GM18498 (cell line): ENCODE measurements at regions not wholly inside any gene's neighbourhood (a gene's known extent, or its start where the extent isn't known, plus 50 kb on each side); places are given as distances from the start of the nearest gene placed in this dataset.
"Not testable (repeated sequence)": the region's sequence is repeated elsewhere in the genome, so short reads cannot be mapped to it uniquely, and the experiment has no call there.

Experiments used
- ATAC-seq: cut with Tn5 transposase; IDR thresholded peaks from one replicate; pipeline ENCODE4 v1.9.1; 2021; ENCODE audit warnings: mild to moderate bottlenecking, moderate library complexity; ENCODE audit not compliant: unreplicated experiment

DNA sequence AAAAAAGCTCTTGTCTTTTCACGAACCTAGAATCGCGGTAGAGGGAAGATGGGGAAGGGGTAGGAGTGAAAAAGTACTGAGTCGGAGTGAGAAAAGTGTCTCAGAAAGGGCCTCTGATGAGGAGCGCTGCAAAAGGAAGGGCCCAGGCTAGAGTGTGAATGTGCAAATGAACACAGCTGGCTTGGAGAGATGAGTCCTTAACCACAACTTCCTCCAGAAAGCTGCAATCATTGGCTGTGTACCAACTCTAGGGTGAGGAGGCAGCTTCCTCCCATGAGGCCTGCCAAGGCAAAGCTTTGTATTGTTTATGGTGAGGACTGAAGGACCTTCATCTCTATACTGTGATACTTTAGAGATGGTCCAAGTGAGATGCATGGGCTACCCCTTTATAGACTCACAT, 566.9 kb upstream of the ANO5 start:
- no peak for ATAC-seq

DNA sequence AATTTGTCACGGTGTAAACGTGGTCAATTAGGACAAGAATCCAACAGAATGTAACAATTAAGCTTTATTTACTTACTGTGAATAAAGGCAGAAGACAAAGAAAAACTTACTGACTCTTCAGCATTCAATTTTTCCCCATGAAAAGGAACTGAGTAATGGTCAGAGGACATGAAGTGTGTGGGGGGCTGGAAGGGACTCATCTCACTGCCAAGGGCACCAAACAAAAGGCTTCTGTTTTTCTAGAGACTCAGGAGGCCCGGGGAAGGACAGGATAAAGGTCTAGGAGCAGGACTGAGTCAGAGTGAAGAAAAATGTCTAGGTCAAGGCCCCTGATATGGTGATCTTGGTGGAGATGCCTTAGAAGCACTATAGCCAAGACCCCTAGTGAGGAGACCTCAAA, 564.2 kb upstream of the ANO5 start:
- ATAC-seq, result no peak

DNA sequence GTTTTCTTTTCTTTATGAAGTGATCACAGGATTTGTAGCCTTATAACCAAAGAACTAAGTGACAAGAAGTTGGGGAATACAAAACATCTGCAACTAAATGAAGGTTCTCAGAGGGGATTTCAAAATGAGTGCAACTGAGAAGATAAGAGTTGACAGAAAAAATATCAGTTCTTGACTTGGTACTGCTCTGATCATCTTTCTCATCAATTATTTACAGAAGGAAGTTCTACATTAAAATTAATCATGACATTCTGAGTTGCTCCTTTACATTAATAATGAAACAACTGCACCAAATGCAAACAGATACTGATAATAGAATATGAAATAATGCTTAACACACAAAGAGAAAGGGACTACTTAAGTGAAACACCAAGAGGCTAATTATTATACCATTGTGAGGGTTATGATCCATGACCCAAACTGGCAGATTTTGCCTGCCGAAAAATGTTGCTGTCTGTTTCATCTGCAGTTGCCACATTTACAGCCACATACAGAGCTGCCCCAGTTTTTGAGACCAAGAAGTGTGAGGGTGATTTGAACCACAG, 561.9 kb upstream of the ANO5 start:
- no peak for ATAC-seq

DNA sequence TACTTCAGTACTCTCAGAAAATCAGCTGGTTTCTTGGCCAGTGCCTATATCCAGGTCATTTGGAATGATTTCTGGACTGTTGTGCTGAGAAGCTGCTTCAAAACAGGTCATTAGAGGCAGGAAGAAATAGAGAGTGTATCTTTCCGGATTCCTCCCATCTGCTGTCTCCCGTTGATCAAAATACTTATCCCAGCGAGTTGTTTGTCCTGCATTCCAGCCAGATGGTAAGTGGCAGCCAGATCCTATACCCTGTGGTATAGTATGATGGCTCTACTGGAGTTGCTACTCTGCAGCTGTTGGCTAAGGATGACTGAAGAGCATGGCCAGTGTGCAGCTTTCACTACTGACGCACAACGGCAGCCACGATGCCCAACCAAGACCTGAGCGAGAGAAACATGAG, 560.9 kb upstream of the ANO5 start:
- ATAC-seq, result no peak

DNA sequence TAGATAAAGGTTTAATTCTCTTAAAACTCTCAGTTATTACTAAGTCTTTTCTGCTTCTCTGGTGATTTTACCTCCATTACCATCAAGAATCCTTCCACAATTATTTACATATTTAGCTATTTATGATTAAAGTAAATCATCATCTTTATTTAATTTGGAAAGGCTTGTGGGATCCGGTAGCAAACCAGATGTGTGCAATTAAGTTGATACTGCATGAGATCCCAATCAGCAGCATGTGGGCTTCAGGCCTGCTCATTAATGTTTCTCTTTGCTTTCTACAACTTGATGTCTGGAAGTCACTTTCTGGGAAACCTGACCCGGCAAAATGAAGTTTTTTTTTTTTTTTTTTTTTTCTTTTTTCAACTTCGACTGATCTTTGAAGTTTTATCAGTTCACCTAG, 558.4 kb upstream of the ANO5 start:
- no peak for ATAC-seq

DNA sequence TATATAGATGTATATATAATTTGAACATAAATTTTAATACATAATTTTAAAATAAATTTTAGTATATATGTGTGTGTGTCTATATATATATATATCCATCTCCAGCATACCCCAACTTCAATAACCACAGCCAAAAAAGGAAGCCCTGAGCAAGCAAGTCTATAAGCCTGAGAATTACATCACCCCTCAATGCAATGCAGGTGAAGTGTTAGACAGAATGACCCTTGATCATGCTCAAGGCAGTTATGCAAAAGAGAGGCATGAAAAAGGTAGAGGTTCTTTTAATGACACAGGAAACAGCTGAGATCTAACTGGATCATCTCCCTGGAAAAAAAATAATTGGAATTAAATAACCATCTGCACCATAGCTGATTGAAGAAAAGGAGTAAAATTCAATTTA, 557.9 kb upstream of the ANO5 start:
- ATAC-seq, result no peak

DNA sequence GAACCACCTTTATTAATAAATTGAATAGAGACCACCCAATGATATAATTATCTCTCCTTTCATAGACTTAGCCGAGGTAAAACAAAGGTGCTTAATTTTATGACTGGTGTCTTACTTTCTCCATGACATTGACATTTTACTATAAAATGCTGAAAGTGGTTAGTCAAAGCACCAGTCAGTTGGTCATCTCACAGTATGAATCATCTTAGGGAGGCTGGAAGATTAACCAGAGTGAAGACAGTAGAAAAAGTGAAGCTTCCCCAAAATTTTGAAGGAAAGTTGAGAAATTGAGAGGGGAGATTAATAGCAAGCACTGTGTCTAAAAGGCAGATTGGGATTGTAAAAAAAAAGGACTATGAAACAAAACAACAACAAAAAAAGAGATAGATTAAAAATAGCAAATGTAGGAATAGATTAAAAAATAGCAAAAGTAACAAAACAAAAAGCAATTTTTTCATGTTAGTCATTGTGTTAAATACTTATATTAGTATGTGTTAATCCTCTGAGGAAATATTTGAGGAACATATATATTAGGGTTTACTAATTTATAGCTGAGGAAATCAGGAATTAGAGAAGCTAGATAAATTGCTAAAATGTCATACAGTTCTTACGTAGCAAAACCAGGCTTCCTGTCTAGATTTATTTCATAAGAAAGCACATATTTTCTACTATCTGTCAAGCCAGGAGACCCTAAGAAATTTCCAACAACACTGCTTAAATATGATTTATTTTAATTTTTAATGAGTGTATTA, 557.3 kb upstream of the ANO5 start:
- ATAC-seq, result no peak

DNA sequence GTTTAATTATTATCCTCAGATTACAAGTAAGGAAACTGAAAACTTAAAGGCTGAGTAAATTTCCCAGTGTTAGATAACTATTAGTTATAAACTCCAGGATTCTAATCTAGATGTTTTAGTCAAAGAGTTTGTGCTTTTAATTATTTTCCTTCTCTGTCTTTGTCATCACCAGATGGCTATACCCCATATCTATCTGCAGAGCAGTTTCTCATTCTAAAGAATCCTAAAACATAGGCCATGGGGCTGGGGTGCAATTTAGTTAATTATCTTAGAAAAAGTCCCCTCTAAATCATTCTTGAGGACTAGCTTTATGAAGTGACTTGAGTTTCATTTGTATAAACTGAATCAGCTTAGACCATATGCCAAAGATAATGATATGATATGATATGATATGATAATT, 556.3 kb upstream of the ANO5 start:
- no peak for ATAC-seq

DNA sequence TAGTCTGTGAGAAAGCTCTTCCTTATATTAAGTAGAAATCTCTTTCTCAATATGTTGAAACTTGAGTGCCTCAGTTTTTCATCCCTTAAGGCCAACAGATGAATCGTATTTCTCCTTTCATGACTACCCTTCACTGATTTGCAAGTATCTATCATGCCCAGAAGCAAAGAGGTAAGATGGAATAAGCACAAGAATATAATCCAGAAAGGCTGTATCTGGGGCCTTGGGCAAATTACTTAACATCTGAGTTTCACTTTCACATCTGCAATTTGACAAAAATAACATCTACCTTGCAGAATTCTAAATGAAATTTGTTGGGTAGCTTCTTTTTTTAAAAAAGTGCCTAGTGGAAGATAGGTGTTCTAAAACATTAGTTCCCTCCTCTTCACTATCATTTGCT, 552.4 kb upstream of the ANO5 start:
- peak; percentile 50 for ATAC-seq

DNA sequence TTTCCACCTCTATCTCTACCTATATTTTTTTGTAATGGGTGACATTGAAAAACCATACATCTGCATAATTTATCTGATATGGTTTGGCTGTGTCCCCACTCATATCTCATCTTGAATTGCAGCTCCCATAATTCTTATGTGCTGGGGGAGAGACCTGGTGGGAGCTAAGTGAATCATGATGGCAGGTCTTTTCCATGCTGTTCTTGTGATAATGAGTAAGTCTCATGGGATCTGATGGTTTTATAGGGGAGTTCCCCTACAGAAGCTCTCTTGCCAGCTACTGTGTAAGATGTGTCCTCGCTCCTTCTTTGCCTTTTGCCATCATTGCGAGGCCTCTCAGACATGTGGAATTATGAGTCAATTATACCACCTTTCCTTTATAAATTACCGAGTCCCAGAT, 551.0 kb upstream of the ANO5 start:
- no peak for ATAC-seq

DNA sequence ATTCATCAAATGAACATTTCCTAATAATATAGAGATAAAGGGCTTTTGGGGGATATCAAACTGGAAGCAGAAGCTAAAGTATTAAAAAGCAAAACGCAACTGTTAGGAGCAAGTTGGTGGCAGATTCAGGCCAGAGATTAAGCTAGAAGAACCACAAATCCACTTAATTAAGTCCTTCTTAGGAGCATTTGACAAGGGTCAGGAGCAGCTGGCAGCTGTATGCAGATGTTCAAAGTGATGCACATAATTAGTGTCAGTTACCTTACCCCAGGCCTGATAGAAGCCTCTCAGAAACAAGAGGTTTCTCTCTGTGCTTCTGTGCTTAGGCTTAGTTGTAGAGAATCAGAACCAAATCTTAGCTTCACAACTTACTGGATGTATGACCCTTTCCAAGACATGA, 546.5 kb upstream of the ANO5 start:
- ATAC-seq, result no peak

DNA sequence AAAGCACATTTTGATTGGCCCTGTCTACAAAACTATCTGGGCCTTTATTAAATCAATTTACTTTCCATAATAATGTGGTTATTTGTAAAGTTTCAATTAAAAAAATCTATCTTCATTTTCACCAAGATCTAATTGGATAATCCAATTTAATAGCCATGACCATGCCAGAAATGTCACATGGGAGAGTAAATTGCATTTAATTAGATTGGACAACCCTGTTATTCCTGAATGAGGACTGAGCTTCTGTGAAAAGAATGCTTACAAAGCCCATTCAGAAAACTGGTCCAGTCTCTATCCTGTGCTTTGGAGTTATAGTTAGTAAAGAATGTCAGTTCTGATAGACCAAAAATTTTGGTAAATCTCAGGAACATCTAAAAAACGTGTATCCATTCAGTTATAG, 541.9 kb upstream of the ANO5 start:
- no peak for ATAC-seq

DNA sequence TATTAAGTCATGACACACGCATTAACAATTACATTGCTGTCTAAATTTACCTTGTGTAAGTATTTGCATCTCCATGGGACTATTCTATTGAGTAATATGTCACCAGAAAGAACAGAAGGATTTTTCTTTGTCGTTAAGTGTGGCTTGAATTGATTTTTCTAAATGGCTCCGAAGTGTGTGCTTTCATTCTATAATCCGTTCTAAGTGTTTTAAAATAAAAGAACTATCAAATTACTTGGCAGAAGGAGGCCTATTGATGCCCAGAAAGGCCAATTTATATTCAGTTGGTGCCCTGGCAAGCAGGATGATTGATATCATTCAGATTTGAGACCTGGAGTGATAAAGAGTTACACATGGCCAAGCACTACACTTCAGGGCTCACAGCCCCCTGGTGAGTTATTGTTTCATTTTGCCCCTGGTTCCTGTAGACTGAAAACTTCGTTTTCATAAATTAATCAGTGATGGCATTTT, 538.9 kb upstream of the ANO5 start:
- ATAC-seq, result no peak

DNA sequence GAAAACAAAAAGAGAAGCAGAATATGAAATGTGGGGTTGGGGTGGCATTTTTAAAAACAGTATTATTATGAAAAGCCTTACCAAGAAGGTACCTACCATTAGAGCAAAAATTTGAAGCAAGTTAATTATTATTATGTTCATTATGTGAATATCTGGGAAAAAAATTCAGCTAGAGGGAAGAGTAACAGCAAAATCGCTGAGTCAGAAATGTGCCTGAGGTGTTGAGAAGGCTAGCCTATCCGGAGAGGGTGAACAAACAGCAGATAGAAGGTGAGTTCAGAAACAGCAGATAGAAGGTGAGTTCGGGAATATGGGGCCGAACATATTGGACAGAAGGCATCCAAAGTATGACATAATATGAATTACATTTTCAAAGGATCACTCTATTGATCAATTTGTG, 536.8 kb upstream of the ANO5 start:
- ATAC-seq, result no peak

DNA sequence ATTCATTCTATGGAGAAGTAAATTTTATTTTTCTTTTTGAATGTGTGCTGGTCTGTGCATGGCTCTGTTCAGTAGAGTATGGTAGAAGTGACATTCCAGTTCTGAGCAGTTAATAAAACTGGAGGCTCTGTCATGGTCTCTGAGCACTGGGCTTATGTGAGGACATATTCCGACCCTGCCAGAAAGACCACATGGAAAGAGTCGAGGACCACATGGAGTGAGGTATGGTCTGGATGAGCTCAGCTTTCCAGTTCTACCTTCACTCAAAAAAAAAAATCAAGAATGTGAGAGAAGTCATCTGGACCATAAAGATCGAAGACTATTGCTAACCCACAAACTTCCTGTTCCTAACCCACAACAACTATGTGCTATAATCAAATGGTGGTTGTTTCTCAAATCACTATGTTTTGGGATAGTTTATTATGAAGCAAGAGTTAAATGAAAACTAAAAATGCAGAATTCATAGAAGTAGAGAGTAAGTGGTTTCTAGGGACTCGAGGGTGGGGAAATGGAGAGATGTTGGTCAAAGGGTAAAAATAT, 534.2 kb upstream of the ANO5 start:
- no peak for ATAC-seq

DNA sequence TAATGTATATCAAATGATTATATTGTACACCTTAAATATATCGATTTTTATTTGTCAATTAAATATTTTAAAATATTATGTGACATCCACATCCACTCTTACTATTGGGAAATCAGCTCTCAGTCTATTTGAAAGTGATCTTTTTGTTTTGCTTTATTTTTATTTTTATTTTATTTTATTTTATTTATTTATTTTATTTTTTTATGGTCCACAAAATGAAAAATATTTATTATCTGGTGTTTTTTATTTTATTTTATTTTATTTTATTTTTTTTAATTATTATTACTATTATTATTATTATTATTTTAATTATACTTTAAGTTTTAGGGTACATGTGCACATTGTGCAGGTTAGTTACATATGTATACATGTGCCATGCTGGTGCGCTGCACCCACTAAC, 533.5 kb upstream of the ANO5 start:
- not testable (repeated sequence) for ATAC-seq

DNA sequence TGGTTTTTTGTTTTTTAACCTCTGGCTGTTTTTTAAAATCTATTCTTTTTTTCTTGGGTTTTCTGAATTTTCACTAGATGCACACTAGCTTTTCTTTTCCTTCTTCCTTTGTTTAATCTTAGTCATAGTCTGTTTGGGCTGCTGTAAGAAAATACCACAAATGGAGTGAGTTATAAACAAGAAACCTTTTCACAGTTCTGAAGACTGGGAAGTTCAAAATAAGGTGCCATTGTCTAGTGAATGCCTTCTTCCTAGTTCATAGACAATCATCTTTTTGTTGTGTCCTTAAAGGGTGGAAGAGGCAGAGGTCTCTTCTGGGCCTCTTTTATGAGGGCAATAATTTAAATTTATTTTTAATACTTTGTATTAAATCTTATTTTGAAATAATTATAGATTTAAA, 532.9 kb upstream of the ANO5 start:
- ATAC-seq, result no peak

DNA sequence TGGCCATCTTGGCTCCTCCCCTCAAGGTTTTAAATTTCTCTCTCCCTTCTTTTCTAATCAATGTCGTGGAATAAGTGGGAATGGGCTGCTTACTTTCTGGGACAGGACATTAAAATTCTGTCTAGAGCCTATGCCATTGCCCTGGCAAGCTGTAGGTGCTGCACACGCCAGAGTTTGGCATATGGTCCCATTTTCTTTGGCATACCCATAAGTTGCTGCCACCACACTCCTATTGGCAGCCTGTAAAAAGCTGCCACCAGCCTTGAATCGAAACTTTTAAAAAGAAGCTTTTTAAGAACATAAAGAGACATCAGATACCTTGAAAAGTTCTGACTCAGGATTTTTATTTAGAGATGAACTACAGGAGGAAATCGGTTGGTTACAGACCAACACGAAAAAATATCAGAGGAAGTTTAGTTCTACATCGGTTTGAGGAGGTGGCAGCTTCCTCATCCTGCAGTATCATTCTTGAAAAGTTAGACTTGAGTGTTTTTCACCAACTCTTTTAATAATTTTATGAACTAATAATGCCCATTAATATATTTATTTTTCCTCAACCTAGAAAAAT, 517.8 kb upstream of the ANO5 start:
- ATAC-seq, result no peak

DNA sequence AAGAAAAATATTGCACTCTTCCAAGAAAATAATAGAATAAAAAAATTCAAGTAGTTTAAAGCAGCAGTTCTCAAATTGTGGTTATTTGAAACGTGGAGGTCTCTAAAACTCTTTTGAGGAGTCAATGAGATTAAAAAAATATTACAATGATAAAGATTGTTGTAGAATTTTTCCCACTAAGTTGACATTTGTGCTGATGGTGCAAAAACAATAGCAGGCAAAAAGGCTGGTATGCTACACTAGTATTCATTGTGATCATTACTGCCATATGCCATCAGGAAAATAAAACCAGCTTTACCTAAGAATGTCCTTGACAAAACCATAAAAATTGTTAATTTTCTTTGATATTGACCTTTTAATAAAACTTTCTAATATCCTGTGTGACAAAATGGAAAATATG, 505.2 kb upstream of the ANO5 start:
- ATAC-seq, result no peak

DNA sequence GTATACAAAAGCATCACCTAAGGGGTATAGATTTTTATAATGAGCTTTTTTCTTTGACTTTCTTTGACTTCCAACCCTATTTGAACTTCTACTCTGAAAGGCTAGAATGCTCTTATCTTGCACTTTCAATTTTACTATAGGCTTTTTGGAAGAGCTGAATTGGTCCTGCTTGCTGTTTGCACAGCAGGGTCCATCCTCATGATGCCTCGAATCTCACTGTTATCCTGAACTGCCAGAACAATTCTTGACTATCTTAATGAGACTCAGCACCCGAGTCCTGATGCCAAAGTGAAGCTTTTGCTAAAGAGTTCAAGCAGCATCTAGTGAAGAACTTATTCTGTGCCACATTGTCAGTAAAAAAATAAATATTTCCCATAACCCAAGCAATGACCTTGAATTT, 488.3 kb upstream of the ANO5 start:
- ATAC-seq, result no peak

DNA sequence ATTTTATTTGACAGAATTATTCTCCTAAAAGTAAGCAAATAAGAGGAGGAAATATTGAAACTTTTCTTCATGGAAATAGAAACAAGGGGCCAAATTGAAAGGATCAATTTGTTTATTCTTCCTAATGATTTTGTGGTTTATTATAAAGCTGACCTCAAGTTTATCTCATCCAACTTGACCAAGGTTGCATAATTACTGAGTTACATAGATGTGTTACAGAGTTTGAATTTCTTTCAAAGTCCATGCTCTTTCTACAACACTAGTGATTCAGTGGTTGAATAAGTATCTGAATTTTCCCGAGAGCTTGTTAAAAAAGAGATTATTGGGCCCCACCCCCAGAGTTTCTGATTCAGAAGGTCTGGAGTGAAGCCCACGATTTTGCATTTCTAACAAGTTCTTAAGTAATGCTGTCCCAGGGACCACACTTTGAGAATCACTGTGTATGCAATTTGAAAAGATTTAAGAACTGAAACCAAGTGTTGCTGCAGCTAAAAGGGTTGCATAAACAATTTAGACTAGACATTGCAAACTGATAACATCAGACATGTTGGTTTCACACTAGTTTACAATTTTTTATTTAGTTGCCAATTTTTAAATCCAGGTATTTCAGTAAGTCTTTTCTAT, 485.7 kb upstream of the ANO5 start:
- ATAC-seq, result no peak

DNA sequence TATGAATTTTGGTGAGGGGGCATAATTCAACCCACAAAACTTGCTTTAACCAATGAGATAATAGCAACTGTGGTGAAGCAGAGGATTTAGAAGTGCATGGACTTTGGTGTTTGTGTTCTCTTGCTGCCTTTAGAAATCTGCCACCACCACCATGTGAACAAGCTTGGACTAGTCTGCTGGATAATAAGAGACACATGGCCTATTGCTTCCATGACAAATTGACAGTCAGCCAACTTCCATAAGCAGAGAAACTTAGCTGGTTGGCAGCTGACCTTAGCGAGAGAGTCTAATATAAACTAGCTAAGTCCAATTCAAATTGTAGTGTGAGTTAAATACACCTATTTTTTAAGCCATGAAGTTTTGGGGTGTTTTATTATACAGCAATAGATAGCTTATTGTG, 482.1 kb upstream of the ANO5 start:
- ATAC-seq, result no peak
